IMR-90 (cell line): ENCODE measurements at regions not wholly inside any gene's neighbourhood (a gene's known extent, or its start where the extent isn't known, plus 50 kb on each side); places are given as distances from the start of the nearest gene placed in this dataset.

ENCODE experiments used
- ATAC-seq: fragments of 200-7000 bp; cut with Tn5 transposase; 2 replicates; pipeline ENCODE4 v1.9.1; 2020; ENCODE audit warnings: low read depth, mild to moderate bottlenecking, moderate library complexity
- BruUV-seq: library from RNA; stranded (reverse); fragments of 400-500 nt; replicated peaks from 2 replicates; lab custom pipeline; 2021; lab: Mats Ljungman, UMichigan
- CTCF ChIA-PET: fragments of 300-600 bp; formaldehyde crosslinking; extraction: SDS; loops from one replicate; lab custom pipeline; 2021; ENCODE audit warnings: antibody characterized with exemption; lab: Yijun Ruan, JAX
- POLR2A ChIA-PET: fragments of 300-600 bp; sonication (Branson Sonifier 250); formaldehyde crosslinking; loops from one replicate; lab custom pipeline; 2022; ENCODE audit warnings: antibody characterized with exemption; ENCODE audit not compliant: unreplicated experiment; lab: Charles Lee
- DNase-seq: peaks from one replicate; pipeline ENCODE4 v3.0.0; 2013
- H2AFZ ChIP-seq: replicated peaks from 2 replicates; pipeline ENCODE3; 2013; ENCODE audit warnings: low read length, mild to moderate bottlenecking; ENCODE audit not compliant: poor library complexity
- H2AK5ac ChIP-seq: 2 replicates; pipeline ENCODE4 v1.6.1; 2013; ENCODE audit warnings: low read depth, low read length, inconsistent platforms
- H2AK9ac ChIP-seq: replicated peaks from 2 replicates; pipeline ENCODE3; 2013; ENCODE audit warnings: mild to moderate bottlenecking, low read depth, low read length, moderate library complexity; ENCODE audit not compliant: poor library complexity
- H2BK120ac ChIP-seq: 2 replicates; pipeline ENCODE4 v1.6.1; 2013; ENCODE audit warnings: low read depth, low read length, inconsistent platforms
- H2BK15ac ChIP-seq: 3 replicates; pipeline ENCODE4 v1.6.1; 2013; ENCODE audit warnings: low read depth, low read length, inconsistent platforms
- H2BK20ac ChIP-seq: 2 replicates; pipeline ENCODE4 v1.6.1; 2013; ENCODE audit warnings: low read depth, mild to moderate bottlenecking, inconsistent platforms, low read length, moderate library complexity
- H2BK5ac ChIP-seq: 2 replicates; pipeline ENCODE4 v1.6.1; 2013; ENCODE audit warnings: mild to moderate bottlenecking, low read depth, low read length, inconsistent platforms; ENCODE audit not compliant: poor library complexity, severe bottlenecking
- H3K14ac ChIP-seq: replicated peaks from 2 replicates; pipeline ENCODE4 v1.6.1; 2013; ENCODE audit warnings: low read depth, low read length, inconsistent platforms
- H3K18ac ChIP-seq: 2 replicates; pipeline ENCODE4 v1.6.1; 2013; ENCODE audit warnings: low read depth, low read length, control low read depth
- H3K23ac ChIP-seq: 2 replicates; pipeline ENCODE4 v1.6.1; 2013; ENCODE audit warnings: low read depth, low read length, inconsistent platforms
- H3K27ac ChIP-seq: 2 replicates; pipeline ENCODE4 v1.5.1; 2013; ENCODE audit warnings: mild to moderate bottlenecking, control low read depth, low read length; ENCODE audit not compliant: insufficient read depth
- H3K27me3 ChIP-seq: 2 replicates; pipeline ENCODE4 v1.6.1; 2013; ENCODE audit warnings: low read length; ENCODE audit not compliant: control insufficient read depth, insufficient read depth
- H3K36me3 ChIP-seq: 2 replicates; pipeline ENCODE4 v1.6.1; 2013; ENCODE audit warnings: low read length, mixed read lengths; ENCODE audit not compliant: control insufficient read depth, insufficient read depth
- H3K4ac ChIP-seq: 2 replicates; pipeline ENCODE4 v1.6.1; 2013; ENCODE audit warnings: low read depth, low read length, inconsistent platforms
- H3K4me1 ChIP-seq: 2 replicates; pipeline ENCODE4 v1.6.1; 2013; ENCODE audit warnings: low read length, mixed read lengths; ENCODE audit not compliant: control insufficient read depth, insufficient read depth
- H3K4me2 ChIP-seq: 2 replicates; pipeline ENCODE4 v1.6.1; 2013; ENCODE audit warnings: low read depth, mild to moderate bottlenecking, control low read depth, low read length, moderate library complexity
- H3K4me3 ChIP-seq: 2 replicates; pipeline ENCODE4 v1.5.1; 2013; ENCODE audit warnings: low read depth, mild to moderate bottlenecking, control low read depth, low read length, moderate library complexity; ENCODE audit not compliant: insufficient read depth
- H3K56ac ChIP-seq: 2 replicates; pipeline ENCODE4 v1.6.1; 2013; ENCODE audit warnings: low read length, inconsistent platforms; ENCODE audit not compliant: insufficient read depth; ENCODE audit errors: extremely low read depth
- H3K79me1 ChIP-seq, 2 experiments: 2 replicates each; pipeline ENCODE4 v1.6.1; 2013; ENCODE audit warnings: low read length in 2 of 2, inconsistent platforms in 1 of 2, low read depth in 1 of 2
- H3K9ac ChIP-seq: 2 replicates; pipeline ENCODE4 v1.6.1; 2013; ENCODE audit warnings: low read depth, low read length, control low read depth
- H3K9me1 ChIP-seq: 2 replicates; pipeline ENCODE4 v1.6.1; 2013; ENCODE audit warnings: low read length, inconsistent platforms; ENCODE audit not compliant: insufficient read depth
- H3K9me3 ChIP-seq: 2 replicates; pipeline ENCODE4 v1.6.1; 2013; ENCODE audit warnings: low read length; ENCODE audit not compliant: control insufficient read depth, insufficient read depth
- H4K20me1 ChIP-seq: 2 replicates; pipeline ENCODE4 v1.6.1; 2013; ENCODE audit warnings: low read length, inconsistent platforms; ENCODE audit not compliant: insufficient read depth
- H4K5ac ChIP-seq: 2 replicates; pipeline ENCODE4 v1.6.1; 2013; ENCODE audit warnings: mild to moderate bottlenecking, low read depth, low read length, control low read depth
- H4K8ac ChIP-seq, 2 experiments: 2 replicates each; pipeline ENCODE4 v1.6.1; 2013; ENCODE audit warnings: low read depth in 2 of 2, low read length in 2 of 2, control low read depth in 1 of 2, inconsistent platforms in 1 of 2
- H4K91ac ChIP-seq: 2 replicates; pipeline ENCODE4 v1.6.1; 2013; ENCODE audit warnings: low read depth, low read length, inconsistent platforms; ENCODE audit not compliant: insufficient read depth
- BHLHE40 ChIP-seq: fragments of 150-350 bp; IDR thresholded peaks from 2 replicates; pipeline ENCODE4 v1.6.1; 2016; ENCODE audit warnings: mild to moderate bottlenecking, low read depth, low read length
- CEBPB ChIP-seq: IDR thresholded peaks from 2 replicates; pipeline ENCODE4 v1.6.1; 2012; ENCODE audit warnings: low read depth, low read length, improper control_type of control experiment
- CHD1 ChIP-seq: IDR thresholded peaks from 2 replicates; pipeline ENCODE4 v1.6.1; 2012; ENCODE audit warnings: low read depth, low read length, improper control_type of control experiment
- CTCF ChIP-seq: conservative IDR thresholded peaks from 2 replicates; pipeline ENCODE4 v1.5.1; 2012; ENCODE audit warnings: mild to moderate bottlenecking, low read depth, low read length, improper control_type of control experiment
- ELK1 ChIP-seq: fragments of 150-350 bp; IDR thresholded peaks from 2 replicates; pipeline ENCODE4 v1.6.1; 2016; ENCODE audit warnings: low read depth, mild to moderate bottlenecking, low read length, moderate library complexity, borderline replicate concordance
- FOS ChIP-seq: fragments of 150-350 bp; IDR thresholded peaks from 2 replicates; pipeline ENCODE4 v1.6.1; 2016; ENCODE audit warnings: low read depth, low read length
- MAFK ChIP-seq: IDR thresholded peaks from 2 replicates; pipeline ENCODE4 v1.6.1; 2012; ENCODE audit warnings: low read depth, low read length, improper control_type of control experiment
- MAZ ChIP-seq: IDR thresholded peaks from 2 replicates; pipeline ENCODE4 v1.6.1; 2012; ENCODE audit warnings: low read depth, mild to moderate bottlenecking, low read length, improper control_type of control experiment, moderate library complexity, borderline replicate concordance
- MXI1 ChIP-seq: IDR thresholded peaks from 2 replicates; pipeline ENCODE4 v1.6.1; 2012; ENCODE audit warnings: low read depth, mild to moderate bottlenecking, low read length, moderate library complexity, borderline replicate concordance
- NFE2L2 ChIP-seq: fragments of 150-350 bp; IDR thresholded peaks from 2 replicates; pipeline ENCODE4 v1.6.1; 2016; ENCODE audit warnings: low read depth, mild to moderate bottlenecking, low read length
- POLR2A ChIP-seq: IDR thresholded peaks from 2 replicates; pipeline ENCODE4 v1.6.1; 2012; ENCODE audit warnings: mild to moderate bottlenecking, low read depth, low read length
- RAD21 ChIP-seq: IDR thresholded peaks from 2 replicates; pipeline ENCODE4 v1.6.1; 2012; ENCODE audit warnings: low read length, improper control_type of control experiment
- RCOR1 ChIP-seq: IDR thresholded peaks from 2 replicates; pipeline ENCODE4 v1.6.1; 2012; ENCODE audit warnings: mild to moderate bottlenecking, low read length, improper control_type of control experiment; ENCODE audit not compliant: insufficient replicate concordance
- RFX5 ChIP-seq: IDR thresholded peaks from 2 replicates; pipeline ENCODE4 v1.8.0; 2012; ENCODE audit warnings: low read depth, mild to moderate bottlenecking, low read length, moderate library complexity
- SMC3 ChIP-seq: fragments of 150-350 bp; IDR thresholded peaks from 2 replicates; pipeline ENCODE4 v1.6.1; 2016; ENCODE audit warnings: low read depth, mild to moderate bottlenecking, antibody characterized with exemption, low read length, moderate library complexity
- USF2 ChIP-seq: fragments of 150-350 bp; IDR thresholded peaks from 2 replicates; pipeline ENCODE4 v1.6.1; 2017; ENCODE audit warnings: mild to moderate bottlenecking, antibody characterized with exemption, low read length, low read depth
- WGBS, 2 experiments: methylation state at CpG; one replicate each; pipeline versions ENCODE4 v1.1.5 to v1.1.7; 2013; ENCODE audit warnings: missing lambda C conversion rate in 2 of 2; ENCODE audit not compliant: insufficient read length in 1 of 2; ENCODE audit errors: extremely low coverage in 2 of 2; 5-methylcytosine and 5-hydroxymethylcytosine counted together
- dilution Hi-C: fragments of 300-500 bp; cut with HindIII; formaldehyde crosslinking; loops from one replicate; pipeline ENCODE4 v1.14.3; 2018; ENCODE audit warnings: low sequenced_read_pairs; ENCODE audit not compliant: unreplicated experiment
- in situ Hi-C: fragments of 300-500 bp; cut with MboI; formaldehyde crosslinking; loops from 3 replicates; pipeline ENCODE4 v1.14.3; 2019; ENCODE audit warnings: low sequenced_read_pairs, inconsistent platforms, mixed read lengths
- intact Hi-C: fragments of 100-400 bp; cut with micrococcal nuclease; formaldehyde crosslinking; loops from 2 replicates; pipeline ENCODE4 v1.10.0; 2022

GRCh38 chr10:6657196-6657595, 77.1 kb upstream of the PRKCQ start:
- H3K4me1 ChIP-seq: no peaks in the 10 kb centered on the region
- no peaks in the 10 kb centered on the region for H3K79me1 ChIP-seq
- no peak overlapping the region for H3K9ac ChIP-seq
- intact Hi-C loops (no loop called here), dilution Hi-C loops (no loop called here), in situ Hi-C loops (no loop called here)
- ATAC-seq (no peak), DNase-seq (no peak)
- no peaks in the 10 kb centered on the region for H3K9me1 ChIP-seq
- no peak overlapping the region for H2AK5ac ChIP-seq
- H3K14ac ChIP-seq: no peak overlapping the region
- H3K23ac ChIP-seq: no peak overlapping the region
- H2BK20ac ChIP-seq: no peak overlapping the region
- no peak overlapping the region for H3K4me2 ChIP-seq
- no peak overlapping the region for H2BK5ac ChIP-seq
- no TSS peak for BruUV-seq
- CTCF ChIA-PET: no interaction called here
- TF ChIP-seq MAFK (no peak), NFE2L2 (no peak), CEBPB (no peak), BHLHE40 (no peak), RCOR1 (no peak), MAZ (no peak), MXI1 (no peak), CTCF (no peak), POLR2A (no peak), USF2 (no peak), RAD21 (no peak), SMC3 (no peak), ELK1 (no peak), FOS (no peak), RFX5 (no peak), CHD1 (no peak)
- H3K4me3 ChIP-seq: no peak overlapping the region
- no peaks in the 10 kb centered on the region for H3K9me3 ChIP-seq
- POLR2A ChIA-PET: no interaction called here
- H3K56ac ChIP-seq: no peak overlapping the region
- H2BK15ac ChIP-seq: no peak overlapping the region
- no peak overlapping the region for H3K4ac ChIP-seq
- H4K5ac ChIP-seq: no peak overlapping the region
- no peak overlapping the region for H2AFZ ChIP-seq
- peaks cover 2% of the 10 kb centered on the region; the same call in 1 of the 2 replicates for H3K27me3 ChIP-seq
- no peak overlapping the region for H3K27ac ChIP-seq
- no peak overlapping the region for H2BK120ac ChIP-seq
- H2AK9ac ChIP-seq: no peak overlapping the region
- no CpG with 5 or more reads among the region's 2 CpGs for WGBS, 2 experiments
- no peak overlapping the region for H3K18ac ChIP-seq
- no peaks in the 10 kb centered on the region for H3K36me3 ChIP-seq
- no peak overlapping the region for H4K91ac ChIP-seq
- H4K8ac ChIP-seq: no peak overlapping the region
- H4K20me1 ChIP-seq: no peaks in the 10 kb centered on the region
